K562 (cell line): ENCODE measurements at regions not wholly inside any gene's neighbourhood (a gene's known extent, or its start where the extent isn't known, plus 50 kb on each side); places are given as distances from the start of the nearest gene placed in this dataset.

Source experiments
- ATAC-seq: fragments of 200-7000 bp; cut with Tn5 transposase; 3 replicates; pipeline ENCODE4 v1.9.1; 2020; ENCODE audit warnings: moderate library complexity
- BruUV-seq: library from RNA; stranded (reverse); fragments of 400-500 nt; replicated peaks from 2 replicates; lab custom pipeline; 2021; lab: Mats Ljungman, UMichigan
- CTCF ChIA-PET: fragments of 300-600 bp; formaldehyde crosslinking; extraction: SDS; loops from one replicate; lab custom pipeline; 2021; ENCODE audit warnings: low intra/inter-chr PET ratio; lab: Yijun Ruan, JAX
- POLR2A ChIA-PET: fragments of 300-600, 350-650 bp; sonication (Branson Sonifier 250); formaldehyde crosslinking; extraction: SDS; loops from one replicate; lab custom pipeline; 2021; ENCODE audit warnings: antibody characterized with exemption, inconsistent platforms; lab: Yijun Ruan, JAX
- DNase-seq, 4 experiments: peaks; one replicate each; pipeline versions ENCODE4 v3.0.0 to v3.0.0-alpha.2; 2011 to 2018; ENCODE audit warnings: low spot score in 3 of 4, mixed read lengths in 3 of 4; ENCODE audit errors: extremely low read depth in 1 of 4
- FAIRE-seq: peaks from 2 replicates; lab custom pipeline; 2011; peaks lifted over from hg19 to GRCh38; lab: Jason Lieb, UNC
- H2AFZ ChIP-seq: 2 replicates; pipeline ENCODE4 v1.6.0; 2011; ENCODE audit warnings: low read depth, low read length, control low read depth, inconsistent platforms
- H3K27ac ChIP-seq: fragments of 200-600 bp; 3 replicates; pipeline ENCODE4 v1.8.0; 2011; ENCODE audit warnings: low read depth, mild to moderate bottlenecking, control low read depth, inconsistent platforms, low read length, moderate library complexity, mixed read lengths; ENCODE audit errors: extremely low read depth
- H3K27me3 ChIP-seq, 2 experiments: fragments of 300-600 bp in 1 of 2; 2 replicates in 1 of 2; 3 replicates in 1 of 2; pipeline versions ENCODE4 v1.6.0 to v1.8.0; 2011; ENCODE audit warnings: inconsistent platforms in 2 of 2, low read length in 2 of 2, mild to moderate bottlenecking in 1 of 2, mixed read lengths in 1 of 2, moderate library complexity in 1 of 2; ENCODE audit not compliant: control insufficient read depth in 2 of 2, insufficient read depth in 2 of 2
- H3K36me3 ChIP-seq: fragments of 300-600 bp; 3 replicates; pipeline ENCODE4 v1.8.0; 2011; ENCODE audit warnings: mild to moderate bottlenecking, low read length, inconsistent platforms; ENCODE audit not compliant: control insufficient read depth, insufficient read depth
- H3K4me1 ChIP-seq, 2 experiments: fragments of 200-600 bp in 1 of 2; replicated peaks in 1 of 2; 2 replicates in 1 of 2; 3 replicates in 1 of 2; pipeline versions ENCODE4 v1.5.1 to v1.8.0; 2011; ENCODE audit warnings: inconsistent platforms in 2 of 2, low read length in 2 of 2, mild to moderate bottlenecking in 1 of 2, mixed read lengths in 1 of 2, moderate library complexity in 1 of 2; ENCODE audit not compliant: control insufficient read depth in 2 of 2, insufficient read depth in 2 of 2
- H3K4me2 ChIP-seq: 2 replicates; pipeline ENCODE4 v1.6.1; 2011; ENCODE audit warnings: low read length, control low read depth, inconsistent platforms, mixed read lengths; ENCODE audit not compliant: insufficient read depth
- H3K4me3 ChIP-seq: fragments of 200-600 bp; sonication (generic), shearing (Covaris generic); 2 replicates; pipeline ENCODE4 v1.5.1; 2016; ENCODE audit warnings: control low read depth, inconsistent platforms
- H3K79me2 ChIP-seq: fragments of 200-600 bp; 3 replicates; pipeline ENCODE4 v1.8.0; 2011; ENCODE audit warnings: low read length, inconsistent platforms; ENCODE audit not compliant: control insufficient read depth, insufficient read depth
- H3K9ac ChIP-seq, 2 experiments: 2 replicates each; pipeline versions ENCODE4 v1.6.0 to v1.6.1; 2011; ENCODE audit warnings: low read depth in 2 of 2, low read length in 2 of 2, control low read depth in 1 of 2, inconsistent platforms in 1 of 2, mild to moderate bottlenecking in 1 of 2, mixed read lengths in 1 of 2; ENCODE audit not compliant: insufficient read depth in 1 of 2
- H3K9me1 ChIP-seq: one replicate; pipeline ENCODE4 v1.6.0; 2011; ENCODE audit warnings: inconsistent platforms, mild to moderate bottlenecking, low read length, moderate library complexity; ENCODE audit not compliant: control insufficient read depth, insufficient read depth
- H3K9me3 ChIP-seq: replicated peaks from 2 replicates; pipeline ENCODE4 v1.5.1; 2011; ENCODE audit warnings: low read depth, low read length, inconsistent platforms; ENCODE audit not compliant: control insufficient read depth, insufficient read depth
- H4K20me1 ChIP-seq: replicated peaks from 2 replicates; pipeline ENCODE4 v1.6.1; 2011; ENCODE audit warnings: low read length, inconsistent platforms, mixed read lengths; ENCODE audit not compliant: control insufficient read depth, insufficient read depth
- BRD4 ChIP-seq: fragments of 200-600 bp; sonication (generic); IDR thresholded peaks from 2 replicates; pipeline ENCODE4 v1.6.1; 2017; ENCODE audit warnings: inconsistent platforms
- BRF1 ChIP-seq: IDR thresholded peaks from 3 replicates; pipeline ENCODE4 v1.6.1; 2011; ENCODE audit warnings: borderline replicate concordance, mild to moderate bottlenecking; ENCODE audit not compliant: insufficient read length; ENCODE audit errors: extremely low read depth
- E2F3 ChIP-seq: fragments of 250-450 bp; sonication (Bioruptor Pico); IDR thresholded peaks from 2 replicates; pipeline ENCODE4 v1.4.0; 2020; ENCODE audit warnings: mild to moderate bottlenecking
- EHMT2 ChIP-seq: fragments of 450-650 bp; IDR thresholded peaks from 2 replicates; pipeline ENCODE4 v1.6.1; 2018; ENCODE audit warnings: antibody characterized with exemption
- ETV6 ChIP-seq, 3 experiments: fragments of 150-350 bp in 1 of 3; sonication (generic) in 1 of 3; formaldehyde crosslinking in 1 of 3; IDR thresholded peaks; 2 replicates each; pipeline versions ENCODE4 v1.6.1 to v1.8.0; 2014 to 2022; ENCODE audit warnings: borderline replicate concordance in 2 of 3, low read depth in 2 of 3, antibody characterized with exemption in 1 of 3, low read length in 1 of 3, mild to moderate bottlenecking in 1 of 3, missing genetic modification reagents in 1 of 3
- NCOR1 ChIP-seq: fragments of 450-650 bp; IDR thresholded peaks from 2 replicates; pipeline ENCODE4 v1.6.1; 2016; ENCODE audit warnings: mild to moderate bottlenecking, moderate library complexity
- PATZ1 ChIP-seq: fragments of 250-450 bp; sonication (Bioruptor Pico); IDR thresholded peaks from 2 replicates; pipeline ENCODE4 v1.5.0; 2020; ENCODE audit warnings: mild to moderate bottlenecking, borderline replicate concordance
- POLR3G ChIP-seq: IDR thresholded peaks from 2 replicates; pipeline ENCODE4 v1.6.1; 2011; ENCODE audit not compliant: insufficient read length, insufficient replicate concordance; ENCODE audit errors: extremely low read depth
- TEAD1 ChIP-seq, 2 experiments: fragments of 450-650 bp in 1 of 2; sonication (generic) in 1 of 2; formaldehyde crosslinking; IDR thresholded peaks; 2 replicates each; pipeline versions ENCODE4 v1.4.0 to v1.8.0; 2020 to 2022; ENCODE audit warnings: mild to moderate bottlenecking in 2 of 2, missing genetic modification reagents in 1 of 2
- ZHX1 ChIP-seq: fragments of 150-350 bp; conservative IDR thresholded peaks from 2 replicates; pipeline ENCODE4 v1.6.1; 2014; ENCODE audit warnings: low read length
- ZNF121 ChIP-seq: sonication (generic); formaldehyde crosslinking; conservative IDR thresholded peaks from 2 replicates; pipeline ENCODE4 v1.8.0; 2022; ENCODE audit warnings: missing genetic modification reagents
- ZNF551 ChIP-seq: fragments of 250-450 bp; sonication (Bioruptor Pico); IDR thresholded peaks from 2 replicates; pipeline ENCODE4 v1.5.0; 2021; ENCODE audit warnings: mild to moderate bottlenecking, moderate library complexity
- in situ Hi-C: fragments of 300-500 bp; cut with MboI; formaldehyde crosslinking; loops from 4 replicates; pipeline ENCODE4 v1.15.0; 2018; ENCODE audit warnings: inconsistent platforms, mixed read lengths
- intact Hi-C: fragments of 100-400 bp; cut with micrococcal nuclease; formaldehyde crosslinking; loops from 2 replicates; pipeline ENCODE4 v1.14.2; 2022

GRCh38 chr12:125888921-125889320 is 823.7 kb downstream of the AACS start:
- DNase-seq (no peak), FAIRE-seq (no peak)
- H3K4me2 ChIP-seq = no peak overlapping the region
- no TSS peak for BruUV-seq
- in situ Hi-C loops = no loop called here
- TF ChIP-seq POLR3G (no peak), BRF1 (no peak), TEAD1 (CRISPR knock-in tag; IDR thresholded peaks at IDR 0.05) (no peak), E2F3 (no peak), NCOR1 (no peak), ZNF551 (CRISPR knock-in tag) (no peak), ETV6 (IDR thresholded peaks at IDR 0.05; ENCODE audit: borderline replicate concordance in 1 of 2, low read depth in 2 of 2, low read length in 1 of 2) (no peak), ETV6 (CRISPR knock-in tag; IDR thresholded peaks at IDR 0.05; ENCODE audit: borderline replicate concordance) (no peak), ZHX1 (no peak), EHMT2 (no peak), PATZ1 (no peak), BRD4 (no peak), ZNF121 (CRISPR knock-in tag) (no peak)
- TF ChIP-seq, all 486 proteins: peak for 0
- ATAC-seq = no peak
- Histone ChIP-seq H3K27me3 (no peaks in the 10 kb centered on the region), H3K36me3 (no peaks in the 10 kb centered on the region), H4K20me1 (no peaks in the 10 kb centered on the region), H3K4me1 (no peaks in the 10 kb centered on the region), H3K27ac (no peak overlapping the region), H3K9me1 (no peaks in the 10 kb centered on the region), H3K9ac (no peak overlapping the region), H2AFZ (no peak overlapping the region), H3K79me2 (no peaks in the 10 kb centered on the region), H3K9me3 (no peaks in the 10 kb centered on the region), H3K4me3 (no peak overlapping the region)
- ChIA-PET POLR2A (no interaction called here), CTCF (no interaction called here)
- intact Hi-C loops = no loop called here
